Myocyte (in vitro differentiated cells): ENCODE measurements at regions not wholly inside any gene's neighbourhood (a gene's known extent, or its start where the extent isn't known, plus 50 kb on each side); places are given as distances from the start of the nearest gene placed in this dataset.
"Not testable (repeated sequence)": the region's sequence is repeated elsewhere in the genome, so short reads cannot be mapped to it uniquely, and the experiment has no call there.

Source experiments
- DNase-seq: peaks from one replicate; pipeline ENCODE4 v3.0.0-alpha.2; 2012; ENCODE audit warnings: low read depth

DNA sequence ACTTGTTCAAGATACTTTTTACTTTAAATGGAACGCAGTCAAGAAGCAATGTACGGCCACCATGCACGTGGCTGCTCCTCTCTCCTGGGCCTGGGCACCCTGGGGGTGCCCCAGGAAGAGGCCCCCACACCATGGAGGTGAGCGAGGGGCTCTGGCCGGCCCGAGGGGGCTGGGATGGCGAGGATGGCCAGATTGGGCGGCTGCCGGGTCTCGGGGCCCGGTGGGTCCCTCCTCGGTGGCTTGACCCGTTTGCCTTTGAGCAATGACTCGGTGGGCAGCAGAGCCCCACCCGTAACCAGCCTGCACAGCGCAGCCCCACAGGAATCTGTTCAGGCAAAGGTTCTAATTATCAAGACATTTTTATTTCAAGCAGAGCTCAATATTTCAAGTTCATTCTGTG is 167.4 kb downstream of the BRD1 start:
- no peak for DNase-seq

DNA sequence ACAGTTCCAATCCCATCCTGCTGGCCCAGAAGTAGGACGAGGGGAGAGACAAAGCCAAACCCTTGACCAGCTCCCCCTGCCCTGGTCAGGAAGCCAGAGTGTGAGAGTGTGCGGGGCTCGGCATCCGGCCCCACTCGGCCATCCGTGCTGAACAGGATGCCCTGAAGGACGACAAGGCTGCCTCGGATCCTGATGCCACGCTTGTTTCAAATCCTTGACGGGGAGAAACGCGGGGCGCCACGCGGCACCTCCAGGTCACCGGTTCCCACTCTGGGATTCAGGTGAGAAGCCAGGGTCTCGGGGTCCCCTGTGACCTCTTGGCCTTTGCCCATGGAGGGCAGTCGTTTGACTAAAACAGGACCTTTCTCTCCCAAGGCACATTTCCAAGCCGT is 167.8 kb downstream of the BRD1 start:
- no peak for DNase-seq

DNA sequence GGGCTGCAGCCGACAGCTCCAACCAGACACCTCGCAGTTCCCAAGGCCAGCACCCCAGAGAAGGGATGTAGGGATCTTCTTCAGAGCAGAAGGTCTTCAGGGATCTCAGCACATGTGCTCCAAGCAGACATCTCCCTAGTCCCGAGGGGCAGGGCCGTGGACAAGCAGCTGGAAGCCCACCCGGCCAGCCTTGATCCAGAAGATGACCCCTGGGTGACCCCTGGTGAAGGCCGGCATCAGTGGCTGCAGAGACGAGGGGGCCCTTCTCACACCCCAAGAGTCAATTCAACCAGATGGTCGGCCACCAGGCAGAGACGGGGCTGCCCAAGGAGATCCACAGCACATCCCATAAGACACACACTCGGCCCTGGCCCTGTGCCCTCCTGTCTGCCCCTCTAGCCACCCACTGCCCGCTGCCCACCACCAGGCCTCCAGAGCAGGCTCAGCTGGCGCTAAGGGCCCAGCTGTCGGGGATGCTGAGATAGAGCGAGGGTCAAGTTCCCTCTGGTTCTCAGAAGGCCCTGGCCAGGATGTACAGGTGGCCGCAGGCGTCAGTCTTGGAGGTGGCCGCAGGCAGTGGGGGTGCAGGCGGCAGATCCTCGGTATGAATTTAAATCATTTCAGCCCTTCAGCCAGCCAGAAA is 168.3 kb downstream of the BRD1 start:
- no peak for DNase-seq

DNA sequence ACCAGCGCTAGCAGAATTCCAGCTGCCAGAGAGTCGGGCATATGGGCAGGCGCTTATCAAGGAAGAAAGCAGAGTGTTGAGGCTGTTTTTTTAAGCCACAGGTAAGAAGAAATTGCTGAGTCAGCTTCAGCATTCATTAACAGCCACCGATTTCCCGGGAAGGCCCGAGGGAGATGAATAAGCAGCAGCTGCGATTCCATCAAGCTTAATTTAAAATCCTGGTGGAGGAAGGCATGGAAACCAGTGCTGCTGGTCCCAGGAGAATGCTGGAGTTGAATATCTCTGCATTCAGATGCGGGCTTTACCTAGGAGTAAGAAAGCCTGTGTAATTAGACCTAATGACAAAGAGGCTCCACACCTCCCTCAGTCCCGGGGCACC is 168.8 kb downstream of the BRD1 start:
- no peak for DNase-seq

DNA sequence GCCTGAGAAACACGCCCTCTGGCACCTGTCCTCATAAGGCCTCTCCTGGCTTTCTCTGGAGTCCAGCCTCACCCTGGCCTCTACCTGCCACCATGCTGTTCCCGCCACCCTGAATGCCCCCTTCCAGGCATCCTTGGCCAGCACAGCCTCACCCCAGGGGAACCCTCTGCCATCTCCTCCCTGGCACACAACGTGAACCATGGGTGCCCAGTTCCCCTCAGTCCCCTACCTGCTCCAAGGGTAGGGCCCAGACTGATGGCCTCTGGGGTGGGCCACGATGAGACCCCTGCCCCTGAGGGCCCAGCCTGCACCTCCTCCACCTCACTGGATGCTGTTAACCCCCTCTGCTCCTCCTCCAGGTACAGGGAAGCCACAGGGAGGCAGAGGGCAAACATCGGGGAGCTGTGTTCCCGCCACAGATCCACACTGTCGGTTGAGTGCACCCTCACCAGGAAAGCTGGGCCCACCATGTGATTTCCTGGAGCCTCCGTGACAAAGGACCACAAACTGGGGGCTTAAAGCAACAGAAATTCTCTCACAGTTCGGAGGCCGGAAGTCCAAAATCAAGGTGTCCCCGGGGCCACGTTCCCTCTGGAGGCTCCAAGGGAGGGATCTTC is 169.6 kb downstream of the BRD1 start:
- no peak for DNase-seq

DNA sequence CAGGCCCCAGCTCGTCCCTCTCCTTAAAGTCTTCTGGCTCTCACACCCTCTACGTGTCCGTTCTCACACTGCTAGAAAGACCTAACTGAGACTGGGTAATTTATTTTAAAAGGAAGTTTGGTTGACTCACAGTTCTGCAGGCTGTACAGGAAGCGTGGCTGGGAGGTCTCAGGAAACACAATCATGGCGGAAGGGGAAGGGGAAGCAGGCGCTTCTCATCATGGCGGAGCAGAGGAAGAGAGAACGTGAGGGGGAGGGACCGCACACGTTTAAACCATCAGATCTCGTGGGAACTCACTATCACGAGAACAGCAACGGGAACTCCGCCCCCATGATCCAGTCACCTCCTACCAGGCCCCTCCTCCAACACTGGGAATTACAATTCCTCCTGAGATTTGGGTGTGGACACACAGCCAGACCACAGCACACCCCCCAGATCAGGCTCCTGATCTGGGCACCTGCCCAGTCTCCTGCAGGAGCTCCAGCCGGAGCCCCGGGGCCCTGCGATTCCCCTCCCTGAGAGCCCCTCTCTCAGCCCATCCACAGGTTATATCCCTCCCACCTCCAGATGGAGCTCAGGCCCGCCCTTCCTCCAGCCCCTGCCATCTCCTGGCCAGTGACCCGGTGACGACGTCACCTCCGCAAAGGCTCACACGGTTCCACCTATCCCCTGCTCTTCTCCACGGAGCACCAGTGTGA is 170.2 kb downstream of the BRD1 start:
- DNase-seq = no peak

DNA sequence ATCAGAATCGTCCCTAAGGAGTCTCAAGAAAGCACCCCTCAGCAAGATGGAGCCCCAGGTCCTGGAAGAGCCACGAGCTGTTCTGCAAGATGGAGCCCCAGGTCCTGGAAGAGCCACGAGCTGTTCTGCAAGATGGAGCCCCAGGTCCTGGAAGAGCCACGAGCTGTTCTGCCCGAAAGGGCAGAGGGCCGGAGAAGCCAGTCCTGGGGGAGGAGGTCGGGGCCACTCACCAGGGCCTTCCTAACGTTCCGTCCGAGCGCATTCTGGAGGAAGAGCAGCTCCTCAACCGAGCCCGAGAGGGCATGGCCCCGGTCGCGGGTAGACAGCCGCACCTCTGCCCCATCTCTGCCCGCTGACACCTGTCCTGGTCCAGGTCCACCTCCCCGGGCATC is 170.8 kb downstream of the BRD1 start:
- DNase-seq = not testable (repeated sequence)

DNA sequence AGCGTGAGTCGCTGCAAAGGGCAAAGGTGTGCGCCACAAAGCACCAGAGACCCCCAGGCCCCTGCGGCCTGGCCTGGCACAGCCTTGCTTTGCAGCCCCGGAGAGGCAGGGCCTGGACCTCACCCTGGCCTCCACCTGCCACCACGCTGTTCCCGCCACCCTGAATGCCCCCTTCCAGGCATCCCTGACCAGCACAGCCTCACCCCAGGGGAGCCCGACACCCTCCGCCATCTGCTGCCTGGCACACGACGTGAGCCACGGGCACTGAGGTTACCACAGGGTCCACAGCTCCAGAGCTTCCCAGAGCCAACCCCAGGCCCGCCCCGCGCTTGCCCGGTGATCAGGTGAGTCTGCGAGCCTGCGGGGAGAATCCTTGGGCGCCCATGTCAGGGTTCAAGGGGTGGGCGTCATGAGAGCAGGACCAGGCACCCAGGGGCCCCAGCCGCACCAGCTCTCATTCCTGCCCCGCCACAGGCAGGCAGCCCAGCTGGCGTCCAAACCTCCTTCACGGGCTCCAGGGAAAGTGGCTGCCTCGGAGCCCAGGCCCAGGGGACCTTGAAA is 171.3 kb downstream of the BRD1 start:
- no peak for DNase-seq

DNA sequence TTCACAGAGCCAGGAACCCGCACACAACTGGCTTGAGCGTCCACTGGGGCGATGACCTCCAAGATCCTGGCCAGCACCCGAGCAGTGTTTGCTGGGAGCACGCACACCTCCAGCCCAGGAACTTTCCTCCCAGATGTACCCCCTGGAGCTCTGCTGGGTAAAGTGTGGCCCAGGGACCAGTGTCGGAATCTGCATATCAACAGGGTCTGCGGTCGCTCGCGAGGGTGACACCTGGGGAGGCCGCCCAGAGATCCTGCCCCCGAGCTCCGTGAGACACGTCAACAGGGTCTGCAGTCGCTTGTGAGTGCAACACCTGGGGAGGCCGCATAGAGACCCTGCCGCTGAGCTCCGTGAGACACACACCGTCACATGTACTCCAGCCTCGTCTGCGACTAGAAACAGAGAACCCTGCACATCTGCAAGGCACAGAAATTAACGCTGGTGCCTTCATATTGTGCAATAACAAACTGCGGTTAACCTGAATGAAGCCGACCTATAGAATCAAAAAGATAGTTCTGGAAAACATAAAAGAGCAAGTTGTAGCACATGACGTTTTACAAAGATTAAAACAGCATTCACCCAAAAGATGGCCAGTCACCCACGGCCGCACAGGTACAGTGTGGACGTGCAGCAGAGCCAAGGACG is 172.4 kb downstream of the BRD1 start:
- DNase-seq = no peak

DNA sequence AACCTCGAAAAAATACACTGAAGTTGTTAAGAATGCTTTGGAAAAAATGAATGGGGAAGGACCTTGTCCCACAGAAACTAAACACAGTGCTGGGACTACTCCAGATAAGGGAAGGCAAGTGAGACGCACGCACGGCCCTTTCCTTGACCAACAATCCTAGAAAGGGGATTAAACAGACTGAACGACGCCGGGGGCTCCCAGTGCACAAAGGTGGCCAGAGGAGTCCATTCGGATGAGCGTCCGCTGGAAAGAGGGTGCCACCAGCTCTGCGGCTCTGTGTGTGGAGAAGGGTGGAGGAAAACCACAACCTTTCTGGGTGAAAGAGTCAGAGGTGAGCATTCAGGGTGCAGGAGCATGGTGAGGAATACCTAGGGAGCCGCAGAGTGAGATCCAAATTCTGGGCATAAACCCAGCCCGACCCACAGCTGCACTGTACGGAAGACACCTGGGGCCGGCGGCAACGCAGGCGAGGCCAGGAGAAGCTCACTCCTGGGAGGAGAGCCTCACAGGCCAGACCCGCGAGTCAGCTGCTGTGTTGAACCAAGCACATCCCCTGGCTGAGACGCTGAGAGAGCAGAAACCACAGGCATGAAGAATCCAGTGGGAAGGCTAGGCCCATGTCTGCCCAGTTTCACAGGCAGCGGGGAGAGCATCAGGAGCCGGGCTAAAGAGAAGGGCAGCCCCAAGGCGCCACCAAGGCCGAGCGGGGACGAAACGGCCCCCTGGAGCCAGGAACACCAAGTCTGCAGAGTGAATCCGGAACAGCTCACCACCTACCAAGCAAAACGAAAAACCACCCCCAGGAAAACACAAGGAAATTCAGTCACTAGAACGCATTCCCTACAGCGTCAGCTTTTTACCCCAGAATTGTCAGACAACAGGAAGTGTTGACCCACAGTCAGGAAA is 177.1 kb downstream of the BRD1 start:
- DNase-seq = peak; percentile 5

DNA sequence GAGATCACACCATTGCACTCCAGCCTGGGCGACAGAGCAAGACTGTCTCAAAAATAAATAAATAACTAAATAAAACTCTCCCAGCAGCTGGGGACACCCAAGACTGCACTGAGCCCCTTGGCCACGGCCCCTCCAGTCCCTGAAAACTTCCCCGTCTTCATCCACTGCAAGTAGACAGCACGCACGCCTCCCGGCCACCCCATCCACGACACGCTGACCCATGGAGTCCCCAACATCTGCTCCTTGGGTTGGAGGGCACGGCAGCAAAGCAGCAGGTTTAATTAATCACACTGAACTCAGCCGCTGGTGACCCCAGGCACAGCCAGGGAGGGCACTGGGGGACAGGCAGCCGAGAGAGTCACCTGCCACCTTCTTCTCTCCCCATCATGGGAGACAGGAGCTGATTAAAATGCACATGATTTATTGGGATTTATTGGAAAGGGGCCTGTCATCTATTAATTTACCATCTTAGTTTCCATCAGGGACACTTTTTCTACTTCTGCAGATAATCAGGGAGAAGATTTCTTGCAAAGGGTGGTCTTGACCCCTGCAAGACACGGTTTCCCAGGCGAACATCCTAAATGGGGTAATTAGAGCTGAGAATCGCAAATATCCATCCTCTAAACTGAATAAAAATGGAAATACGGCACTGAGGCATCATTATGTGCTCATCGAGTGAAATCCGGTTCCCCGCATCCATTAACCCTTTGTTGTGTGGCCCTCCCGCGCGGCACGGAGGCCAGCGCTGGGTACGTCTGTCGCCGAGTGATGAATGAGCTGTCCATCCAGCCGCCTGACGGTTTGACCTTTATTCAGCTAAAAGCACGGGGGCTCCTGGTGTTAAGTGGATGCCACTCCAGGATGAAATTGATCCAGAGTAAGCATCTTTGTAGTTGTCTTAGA is 178.3 kb downstream of the BRD1 start:
- DNase-seq = no peak

DNA sequence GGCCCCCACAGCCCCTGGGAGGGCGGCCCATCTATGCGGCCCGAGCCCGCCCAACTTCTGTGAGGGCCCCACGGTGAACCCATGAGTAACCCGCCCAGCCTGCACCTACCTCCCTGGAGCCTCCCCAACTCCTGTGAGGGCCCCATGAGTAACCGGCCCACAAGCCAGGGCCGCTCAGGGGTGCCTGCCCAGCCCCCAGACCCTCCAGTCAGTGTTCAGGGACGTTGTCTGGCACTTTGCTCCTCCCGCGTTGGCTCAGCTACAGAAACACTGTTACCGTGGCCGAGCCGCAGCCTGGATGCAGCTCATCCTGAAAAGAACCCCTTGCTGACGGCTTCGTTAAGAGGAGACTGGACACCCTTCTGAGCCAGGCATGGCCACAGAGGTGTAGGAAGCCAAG is 179.6 kb downstream of the BRD1 start:
- DNase-seq = no peak

DNA sequence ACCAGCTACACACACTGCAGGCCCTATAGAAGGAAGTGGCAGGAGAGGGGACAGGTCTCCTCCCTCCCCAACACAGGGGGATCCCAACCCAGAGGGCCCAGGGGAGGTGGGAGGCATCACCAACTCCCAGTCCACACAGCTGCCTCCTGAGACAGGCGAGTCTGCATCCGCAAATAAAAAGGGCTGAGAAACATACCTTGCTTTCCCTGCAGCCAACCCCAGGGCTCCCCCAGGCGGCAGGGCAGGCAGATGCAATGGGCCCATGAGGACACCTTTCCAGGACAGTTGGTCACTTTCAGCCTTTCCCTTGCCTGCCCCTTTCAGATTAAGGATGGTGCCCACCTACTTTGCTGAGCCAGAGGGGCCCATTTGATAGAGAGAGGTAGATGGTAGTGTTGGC is 180.0 kb downstream of the BRD1 start:
- no peak for DNase-seq

DNA sequence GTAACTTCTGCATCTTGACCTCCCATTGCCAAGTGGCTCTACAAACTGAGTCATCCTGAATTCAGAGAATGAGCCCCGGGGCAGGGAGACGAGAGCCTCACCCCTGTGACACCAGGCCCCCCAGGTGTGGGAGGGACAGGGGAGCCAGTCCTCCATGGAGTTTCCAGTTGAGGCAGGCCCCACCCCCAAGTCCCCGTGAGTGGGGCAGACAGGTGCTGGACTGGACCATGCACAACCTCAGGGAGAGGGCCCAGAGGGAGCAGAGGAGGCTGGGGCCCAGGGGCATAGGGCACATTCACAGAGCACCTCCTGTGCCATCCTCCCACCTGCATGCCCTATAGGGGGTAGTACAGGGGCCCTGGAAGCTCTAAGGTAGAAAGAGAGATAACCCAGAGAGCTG is 180.8 kb downstream of the BRD1 start:
- no peak for DNase-seq

DNA sequence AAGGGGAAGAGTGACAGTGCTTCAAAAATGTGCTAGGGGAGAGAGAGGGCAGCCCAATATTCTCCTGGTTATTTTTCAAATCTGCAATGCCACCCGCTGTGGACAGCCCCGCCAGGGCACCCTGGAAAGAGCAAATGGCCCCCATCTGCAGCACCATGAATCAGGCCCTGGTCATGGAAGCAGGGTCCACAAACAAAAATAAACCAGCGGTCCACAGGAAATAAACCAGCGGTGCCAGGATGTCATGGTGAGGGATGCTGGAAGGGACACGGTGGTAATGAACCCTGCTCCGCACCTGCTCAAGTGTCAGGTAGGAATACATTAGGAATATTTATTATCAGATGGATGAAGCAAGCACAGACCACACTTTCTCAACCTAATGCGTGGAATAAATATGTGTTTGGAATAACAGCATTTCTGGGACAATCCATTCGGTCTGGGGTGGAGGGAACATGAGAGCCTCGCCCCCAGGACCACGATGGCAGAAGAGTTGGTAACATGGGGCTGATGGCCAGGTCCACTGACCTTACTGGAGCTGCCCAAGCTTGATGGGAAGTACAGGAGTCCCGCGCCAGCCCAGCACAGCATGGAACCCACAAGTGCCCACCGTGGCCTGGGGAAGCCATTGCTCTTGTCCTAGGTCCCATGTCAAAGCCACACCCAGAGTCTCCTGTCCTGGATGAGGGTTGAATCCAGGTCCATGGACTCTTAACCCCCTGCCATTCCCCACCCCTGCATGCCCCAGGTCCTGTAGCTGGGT is 181.7 kb downstream of the BRD1 start:
- DNase-seq = no peak

DNA sequence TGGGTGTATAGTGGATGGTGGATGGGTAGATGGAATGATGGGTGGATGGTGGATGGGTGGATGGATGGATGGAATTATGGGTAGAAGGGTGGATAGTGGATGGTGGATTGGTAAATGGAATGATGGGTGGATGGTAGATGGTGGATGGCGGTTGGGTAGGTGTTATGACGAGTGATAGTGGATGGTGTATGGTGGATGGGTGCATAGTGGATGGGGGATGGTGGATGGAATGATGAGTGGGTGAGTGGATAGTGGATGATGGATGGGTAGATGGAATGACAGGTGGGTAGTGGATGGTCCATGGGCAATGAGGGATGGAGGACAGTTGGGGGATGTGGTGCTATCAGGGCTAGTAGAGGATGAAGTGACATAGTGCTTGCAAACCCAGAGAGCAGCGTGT is 182.4 kb downstream of the BRD1 start:
- no peak for DNase-seq

DNA sequence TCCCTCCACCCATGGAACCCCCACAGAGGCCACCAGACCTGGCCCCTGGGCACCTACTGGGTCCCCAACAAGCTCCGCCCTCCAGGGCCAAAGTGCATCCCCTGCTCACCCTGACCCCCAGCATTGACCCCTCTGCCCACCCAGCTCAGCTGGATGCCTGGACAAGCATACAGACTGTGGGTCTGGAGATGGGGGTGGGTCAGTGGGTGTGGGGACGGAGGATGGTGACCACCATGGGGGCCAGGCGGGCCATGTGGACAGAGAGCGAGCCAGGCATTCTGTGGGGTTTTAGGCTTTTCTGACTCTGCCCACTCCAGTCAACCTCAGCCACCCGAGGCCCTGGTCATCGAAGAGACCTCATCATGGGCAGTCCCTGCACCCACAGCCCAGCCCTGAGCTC is 183.7 kb downstream of the BRD1 start:
- DNase-seq = no peak

DNA sequence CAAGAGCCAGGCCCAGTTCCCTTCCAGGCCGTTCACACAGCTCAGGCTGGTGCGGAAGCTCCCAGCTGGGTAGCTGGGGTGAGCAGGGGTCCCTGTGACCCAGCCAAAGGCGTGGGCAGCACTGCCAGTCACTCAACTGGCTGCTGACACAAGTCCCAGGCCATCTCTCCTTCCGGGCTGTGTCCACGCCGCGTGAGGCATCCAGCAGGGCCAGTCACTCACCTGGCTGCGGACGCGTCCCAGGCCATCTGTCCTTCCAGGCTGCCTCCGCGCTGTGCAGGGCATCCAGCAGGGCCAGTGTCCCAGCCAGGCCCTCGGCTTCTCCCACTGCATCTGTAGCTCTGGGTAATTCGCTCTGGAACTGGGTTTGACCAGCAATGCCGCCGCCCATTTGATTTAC is 184.2 kb downstream of the BRD1 start:
- DNase-seq = no peak

DNA sequence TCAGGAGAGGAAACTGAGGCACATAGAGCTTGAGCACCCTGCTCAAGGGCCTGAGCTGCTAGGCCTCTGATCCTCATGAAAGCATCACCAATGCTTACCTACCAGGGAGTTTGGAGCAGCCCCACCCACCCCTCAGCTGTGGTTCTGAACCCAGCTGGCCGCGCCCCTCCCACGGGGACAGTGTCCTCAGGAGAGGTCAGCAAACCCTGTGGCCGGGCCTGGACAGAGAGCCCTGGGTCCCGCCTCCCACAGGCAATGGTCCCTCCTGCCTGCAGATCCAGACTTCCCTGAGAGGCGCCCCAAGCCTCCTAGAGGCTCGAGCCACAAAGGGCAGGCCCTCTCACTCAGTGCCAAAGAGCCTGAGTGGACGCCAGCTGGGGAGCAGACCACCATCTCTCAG is 184.9 kb downstream of the BRD1 start:
- DNase-seq = no peak
